ENCODE measurements at regions not wholly inside any gene's neighbourhood (a gene's known extent, or its start where the extent isn't known, plus 50 kb on each side); places are given as distances from the start of the nearest gene placed in this dataset.

DNA sequence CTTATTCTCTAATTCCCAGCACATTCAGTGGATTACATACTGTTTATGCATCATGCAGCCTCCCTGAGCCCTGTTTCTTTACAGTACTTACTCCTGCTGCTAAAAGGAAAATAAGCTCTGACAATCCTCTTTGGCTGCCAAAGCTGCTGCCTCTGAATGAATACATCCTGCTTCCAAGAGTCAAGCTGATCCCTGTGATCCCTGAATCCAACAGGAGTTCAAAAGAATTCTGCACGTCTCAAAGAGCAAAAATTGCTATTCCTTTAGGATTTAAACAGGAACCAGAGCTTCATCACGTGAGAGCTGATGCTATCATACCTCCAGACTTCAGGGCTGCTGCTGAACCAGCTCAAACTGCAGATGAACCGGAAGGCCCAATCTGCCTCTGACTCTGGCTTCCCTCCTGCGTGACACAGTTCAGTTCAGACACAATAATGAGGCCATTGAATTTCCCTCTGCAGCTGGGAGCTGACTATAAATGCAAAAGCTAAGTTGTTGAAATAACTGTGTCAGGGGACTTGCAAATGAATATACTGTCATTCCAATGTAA is 851.0 kb upstream of the PHF14 start:
- no peaks in the 10 kb centered on the region for H3K79me2 ChIP-seq
- TF ChIP-seq, protein P1, sequence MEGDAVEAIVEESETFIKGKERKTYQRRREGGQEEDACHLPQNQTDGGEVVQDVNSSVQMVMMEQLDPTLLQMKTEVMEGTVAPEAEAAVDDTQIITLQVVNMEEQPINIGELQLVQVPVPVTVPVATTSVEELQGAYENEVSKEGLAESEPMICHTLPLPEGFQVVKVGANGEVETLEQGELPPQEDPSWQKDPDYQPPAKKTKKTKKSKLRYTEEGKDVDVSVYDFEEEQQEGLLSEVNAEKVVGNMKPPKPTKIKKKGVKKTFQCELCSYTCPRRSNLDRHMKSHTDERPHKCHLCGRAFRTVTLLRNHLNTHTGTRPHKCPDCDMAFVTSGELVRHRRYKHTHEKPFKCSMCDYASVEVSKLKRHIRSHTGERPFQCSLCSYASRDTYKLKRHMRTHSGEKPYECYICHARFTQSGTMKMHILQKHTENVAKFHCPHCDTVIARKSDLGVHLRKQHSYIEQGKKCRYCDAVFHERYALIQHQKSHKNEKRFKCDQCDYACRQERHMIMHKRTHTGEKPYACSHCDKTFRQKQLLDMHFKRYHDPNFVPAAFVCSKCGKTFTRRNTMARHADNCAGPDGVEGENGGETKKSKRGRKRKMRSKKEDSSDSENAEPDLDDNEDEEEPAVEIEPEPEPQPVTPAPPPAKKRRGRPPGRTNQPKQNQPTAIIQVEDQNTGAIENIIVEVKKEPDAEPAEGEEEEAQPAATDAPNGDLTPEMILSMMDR (IDR thresholded peaks at IDR 0.05; ENCODE audit: poor library complexity) = no peak
- no peak for TF ChIP-seq EZH2phosphoT487 (IDR thresholded peaks at IDR 0.05; ENCODE audit: low read depth, severe bottlenecking, unreplicated experiment)
- TF ChIP-seq EZH2 (IDR thresholded peaks at IDR 0.05; ENCODE audit: borderline replicate concordance) = no peak
- no peaks in the 10 kb centered on the region for H4K20me1 ChIP-seq (ENCODE audit: insufficient read depth, poor library complexity, severe bottlenecking)
- WGBS (ENCODE audit: low lambda C conversion rate, missing lambda C conversion rate) = 20% methylated on average over 4 of the region's 4 CpGs
- no peaks in the 10 kb centered on the region for H3K4me1 ChIP-seq (ENCODE audit: insufficient read depth)
- no peak overlapping the region for H2AFZ ChIP-seq
- no peak overlapping the region for H3K4me3 ChIP-seq
- H3K4me2 ChIP-seq = peak overlapping the region; percentile 1
- no peaks in the 10 kb centered on the region for H3K27me3 ChIP-seq
- no peaks in the 10 kb centered on the region for H3K9me2 ChIP-seq (replicated peaks; ENCODE audit: insufficient read depth)
- H3K27ac ChIP-seq = peak overlapping the region; percentile 8
- DNase-seq (ENCODE audit: low spot score) = peak; percentile 49
- H3K9me3 ChIP-seq (ENCODE audit: low read depth) = no peaks in the 10 kb centered on the region
- no peaks in the 10 kb centered on the region for H3K36me3 ChIP-seq (replicated peaks; ENCODE audit: insufficient read depth, low read depth)

DNA sequence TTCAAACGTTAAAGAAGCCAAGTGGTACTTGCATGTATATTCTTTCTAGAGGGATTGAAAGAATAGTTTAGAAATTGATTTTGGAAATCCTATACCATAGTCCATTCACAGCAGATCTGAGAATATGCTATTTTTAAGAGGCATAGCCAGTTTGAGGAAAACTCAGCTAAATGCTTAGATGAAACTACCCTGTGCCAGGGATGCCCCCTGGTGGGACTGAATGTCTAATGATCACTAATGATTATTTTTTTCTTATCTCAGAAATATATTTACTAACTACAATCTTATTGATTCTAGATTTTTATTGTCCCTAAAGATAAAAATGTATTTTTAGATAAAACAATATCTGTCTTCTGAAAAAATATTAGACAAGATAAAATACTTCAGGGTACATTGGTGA is 844.9 kb upstream of the PHF14 start:
- H3K36me3 ChIP-seq (replicated peaks; ENCODE audit: insufficient read depth, low read depth) = no peaks in the 10 kb centered on the region
- H3K27ac ChIP-seq = no peak overlapping the region
- TF ChIP-seq EZH2 (IDR thresholded peaks at IDR 0.05; ENCODE audit: borderline replicate concordance) = no peak
- TF ChIP-seq, protein P1 (IDR thresholded peaks at IDR 0.05; ENCODE audit: poor library complexity) = peak; percentile 48
- H3K79me2 ChIP-seq = no peaks in the 10 kb centered on the region
- H2AFZ ChIP-seq = no peak overlapping the region
- peak; percentile 23 for DNase-seq (ENCODE audit: low spot score)
- H3K4me1 ChIP-seq (ENCODE audit: insufficient read depth) = no peaks in the 10 kb centered on the region
- no peak overlapping the region for H3K4me2 ChIP-seq
- H3K9me2 ChIP-seq (replicated peaks; ENCODE audit: insufficient read depth) = no peaks in the 10 kb centered on the region
- H3K27me3 ChIP-seq = no peaks in the 10 kb centered on the region
- H3K9me3 ChIP-seq (ENCODE audit: low read depth) = no peaks in the 10 kb centered on the region
- H4K20me1 ChIP-seq (ENCODE audit: insufficient read depth, poor library complexity, severe bottlenecking) = no peaks in the 10 kb centered on the region
- 73% methylated on average over 1 of the region's 1 CpG for WGBS (ENCODE audit: low lambda C conversion rate, missing lambda C conversion rate)
- H3K4me3 ChIP-seq = no peak overlapping the region

DNA sequence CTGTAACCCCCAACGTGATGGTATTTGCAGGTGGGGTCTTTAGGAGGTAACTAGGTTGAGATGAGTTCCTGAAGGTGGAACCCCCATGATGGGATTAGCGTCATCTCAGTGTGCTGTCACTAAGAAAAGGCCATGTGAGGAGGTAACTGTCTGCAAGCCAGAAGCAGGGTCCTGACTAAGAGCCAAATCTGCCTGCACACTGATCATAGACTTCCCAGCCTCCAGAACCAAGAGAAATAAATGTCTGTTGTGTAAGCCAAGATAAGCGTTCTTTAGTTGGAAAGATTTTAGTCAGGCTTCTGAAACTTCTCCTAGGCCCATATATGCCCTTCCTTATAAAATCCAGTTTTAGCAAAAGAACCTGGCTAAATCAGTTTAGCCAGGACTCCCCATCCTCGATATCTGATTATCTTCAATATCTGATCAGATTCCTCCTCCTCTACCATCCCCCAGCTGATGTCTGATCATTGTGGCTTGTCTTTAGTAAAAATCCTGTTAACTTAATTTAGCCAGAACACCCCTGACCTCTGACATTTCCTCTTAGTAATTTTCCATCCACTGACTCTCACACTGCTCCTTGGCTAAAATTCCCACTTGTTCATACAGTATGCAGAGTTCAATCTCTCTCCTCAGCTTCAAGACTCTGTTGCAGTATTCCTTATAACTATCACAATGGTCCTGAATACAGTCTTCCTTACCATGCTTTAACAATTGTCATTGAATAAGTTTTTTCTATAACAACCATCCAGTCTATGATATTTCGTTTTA is 835.4 kb upstream of the PHF14 start:
- no peak overlapping the region for H3K27ac ChIP-seq
- WGBS (ENCODE audit: low lambda C conversion rate, missing lambda C conversion rate) = 86% methylated on average over 5 of the region's 5 CpGs
- no peaks in the 10 kb centered on the region for H3K4me1 ChIP-seq (ENCODE audit: insufficient read depth)
- no peak overlapping the region for H3K4me3 ChIP-seq
- H4K20me1 ChIP-seq (ENCODE audit: insufficient read depth, poor library complexity, severe bottlenecking) = no peaks in the 10 kb centered on the region
- no peaks in the 10 kb centered on the region for H3K79me2 ChIP-seq
- H3K9me3 ChIP-seq (ENCODE audit: low read depth) = no peaks in the 10 kb centered on the region
- DNase-seq (ENCODE audit: low spot score) = no peak
- no peak overlapping the region for H3K4me2 ChIP-seq
- H3K9me2 ChIP-seq (replicated peaks; ENCODE audit: insufficient read depth) = no peaks in the 10 kb centered on the region
- no peaks in the 10 kb centered on the region for H3K36me3 ChIP-seq (replicated peaks; ENCODE audit: insufficient read depth, low read depth)
- H3K27me3 ChIP-seq = no peaks in the 10 kb centered on the region
- TF ChIP-seq EZH2 (IDR thresholded peaks at IDR 0.05; ENCODE audit: borderline replicate concordance) (no peak), EZH2phosphoT487 (IDR thresholded peaks at IDR 0.05; ENCODE audit: low read depth, severe bottlenecking, unreplicated experiment) (no peak)
- TF ChIP-seq, protein P1 (IDR thresholded peaks at IDR 0.05; ENCODE audit: poor library complexity) = no peak
- no peak overlapping the region for H2AFZ ChIP-seq

Measured in hepatocyte (in vitro differentiated cells).